ENCODE measurements at regions not wholly inside any gene's neighbourhood (a gene's known extent, or its start where the extent isn't known, plus 50 kb on each side); places are given as distances from the start of the nearest gene placed in this dataset.
A peak's percentile ranks its signal among the peaks of the same experiment; 100 is the strongest.

GRCh38 chr17:6361733-6362132 is 73.2 kb downstream of the AIPL1 start:
- TF ChIP-seq SUZ12 (IDR thresholded peaks at IDR 0.05; ENCODE audit: low read length) (no peak), USF2 (IDR thresholded peaks at IDR 0.05; ENCODE audit: low read length) (peak; percentile 78), RFX5 (IDR thresholded peaks at IDR 0.05; ENCODE audit: borderline replicate concordance, low read depth, low read length) (peak; percentile 96), MAX (IDR thresholded peaks at IDR 0.05) (no peak)
- Histone ChIP-seq H3K79me1 (ENCODE audit: low read depth, low read length) (no peaks in the 10 kb centered on the region), H3K9me3 (ENCODE audit: insufficient read depth in 2 of 2, low read depth in 1 of 2, low read length in 1 of 2) (no peaks in the 10 kb centered on the region), H3K4ac (replicated peaks; ENCODE audit: insufficient read length, low read depth, low read length) (no peak overlapping the region), H3K23me2 (ENCODE audit: low read depth, low read length) (no peaks in the 10 kb centered on the region), H3K4me2 (ENCODE audit: insufficient read depth in 1 of 2, low read depth in 2 of 2, low read length in 2 of 2) (no peak overlapping the region), H3K27me3 (replicated peaks in 1 of 4; ENCODE audit: control insufficient read depth in 3 of 4, extremely low read depth in 1 of 4, insufficient read depth in 3 of 4, low read length in 3 of 4) (no peaks in the 10 kb centered on the region), H2BK5ac (ENCODE audit: low read depth, low read length) (no peak overlapping the region), H2BK12ac (ENCODE audit: low read depth, low read length) (no peak overlapping the region), H2AK5ac (ENCODE audit: low read depth, low read length) (no peak overlapping the region), H3K4me3 (ENCODE audit: extremely low read depth in 1 of 4, insufficient read depth in 2 of 4, low read depth in 3 of 4, low read length in 4 of 4) (no peak overlapping the region), H4K91ac (replicated peaks; ENCODE audit: insufficient read length, low read length) (no peak overlapping the region), H3K4me1 (replicated peaks in 1 of 4; ENCODE audit: control insufficient read depth in 3 of 4, insufficient read depth in 4 of 4, low read length in 3 of 4) (peaks cover 0 to 3% (median 0%) of the 10 kb centered on the region in 4 experiments; a peak in 1 of 7 replicates), H4K5ac (ENCODE audit: insufficient read length, low read depth, low read length) (no peak overlapping the region), H3K23ac (ENCODE audit: insufficient read length) (no peak overlapping the region), H3K79me2 (ENCODE audit: control insufficient read depth in 1 of 2, insufficient read depth in 2 of 2, low read length in 2 of 2) (no peaks in the 10 kb centered on the region), H3K56ac (replicated peaks; ENCODE audit: insufficient read length, low read depth, low read length) (no peak overlapping the region), H4K20me1 (replicated peaks in 1 of 2; ENCODE audit: control insufficient read depth in 1 of 2, insufficient read depth in 2 of 2, low read length in 2 of 2) (no peaks in the 10 kb centered on the region), H3K27ac (ENCODE audit: low read depth, low read length) (no peak overlapping the region), H3K14ac (ENCODE audit: insufficient read length) (no peak overlapping the region), H3K36me3 (ENCODE audit: control insufficient read depth in 2 of 4, insufficient read depth in 4 of 4, low read length in 3 of 4) (no peaks in the 10 kb centered on the region), H2BK20ac (ENCODE audit: low read length) (no peak overlapping the region), H4K8ac (ENCODE audit: extremely low read depth, insufficient read depth, low read length) (no peak overlapping the region), H2BK120ac (replicated peaks; ENCODE audit: low read depth, low read length) (no peak overlapping the region), H3K9ac (replicated peaks in 1 of 4; ENCODE audit: extremely low read depth in 1 of 4, low read depth in 3 of 4, low read length in 3 of 4) (no peak overlapping the region), H2AFZ (ENCODE audit: low read length) (peak overlapping the region; percentile 43), H3K18ac (ENCODE audit: extremely low read depth, low read length) (no peak overlapping the region), H2BK15ac (ENCODE audit: low read length) (no peak overlapping the region)
- FAIRE-seq (peak; percentile 85), DNase-seq (ENCODE audit: low read depth in 1 of 2, low spot score in 2 of 2) (peak in 1 of 2 experiments; percentile 46)
- WGBS, 2 experiments (ENCODE audit: extremely low coverage in 1 of 2, insufficient coverage in 1 of 2, insufficient read length in 1 of 2, insufficient replicate concordance in 2 of 2, low coverage in 1 of 2, low lambda C conversion rate in 2 of 2, missing lambda C conversion rate in 1 of 2): 84% methylated on average over 5 of the region's 5 CpGs; no CpG with 5 or more reads in 1 of the 2 experiments
- CTCF ChIA-PET (ENCODE audit: partially characterized antibody): interaction anchor here (0.6 to 0.9 kb wide), 4 partner anchors 11 to 51 kb away, joined by 3 read pairs; no protein-coding TSS in a partner anchor
- POLR2A ChIA-PET (ENCODE audit: partially characterized antibody): no interaction called here

Measured in H1 (cell line).